KMS-11 (cell line): ENCODE measurements at regions not wholly inside any gene's neighbourhood (a gene's known extent, or its start where the extent isn't known, plus 50 kb on each side); places are given as distances from the start of the nearest gene placed in this dataset.

Experiments
- H2AFZ ChIP-seq: fragments of 200-600 bp; sonication (generic); 2 replicates; pipeline ENCODE4 v1.6.1; 2016; ENCODE audit warnings: antibody characterized with exemption, mixed run types, low read depth
- H3K27ac ChIP-seq: fragments of 200-600 bp; sonication (generic); 2 replicates; pipeline ENCODE4 v1.6.1; 2016; ENCODE audit warnings: mild to moderate bottlenecking, mixed run types
- H3K27me3 ChIP-seq: fragments of 200-600 bp; sonication (generic); 2 replicates; pipeline ENCODE4 v1.6.1; 2017; ENCODE audit warnings: mild to moderate bottlenecking, low read depth, mixed run types, moderate library complexity; ENCODE audit not compliant: insufficient read depth
- H3K36me3 ChIP-seq: fragments of 200-600 bp; sonication (generic); 2 replicates; pipeline ENCODE4 v1.6.1; 2017; ENCODE audit warnings: mild to moderate bottlenecking, mixed run types; ENCODE audit not compliant: insufficient read depth
- H3K4me1 ChIP-seq: fragments of 200-600 bp; sonication (generic); 2 replicates; pipeline ENCODE4 v1.6.1; 2016; ENCODE audit warnings: mild to moderate bottlenecking, low read depth, mixed run types; ENCODE audit not compliant: poor library complexity, severe bottlenecking
- H3K4me2 ChIP-seq: fragments of 200-600 bp; sonication (generic); 2 replicates; pipeline ENCODE4 v1.7.0; 2016; ENCODE audit warnings: mild to moderate bottlenecking, mixed run types
- H3K4me3 ChIP-seq: fragments of 200-600 bp; sonication (generic); IDR thresholded peaks from 2 replicates; pipeline ENCODE4 v1.6.1; 2017; ENCODE audit warnings: low read depth, low read length, mixed read lengths; ENCODE audit not compliant: insufficient read depth
- H3K79me2 ChIP-seq: fragments of 200-600 bp; sonication (generic); 2 replicates; pipeline ENCODE4 v1.6.1; 2016; ENCODE audit warnings: low read depth, mixed run types; ENCODE audit not compliant: insufficient read depth
- H3K9ac ChIP-seq: fragments of 200-600 bp; sonication (generic); 2 replicates; pipeline ENCODE4 v1.6.1; 2016; ENCODE audit warnings: mild to moderate bottlenecking, mixed run types
- H4K20me1 ChIP-seq: fragments of 200-600 bp; sonication (generic); 2 replicates; pipeline ENCODE4 v1.6.1; 2016; ENCODE audit warnings: mild to moderate bottlenecking, mixed run types; ENCODE audit not compliant: insufficient read depth
- CTCF ChIP-seq: fragments of 200-600 bp; sonication (generic); conservative IDR thresholded peaks from 2 replicates; pipeline ENCODE4 v1.6.1; 2017; ENCODE audit warnings: low read depth, mild to moderate bottlenecking, antibody characterized with exemption, low read length, moderate library complexity, mixed read lengths

- Histone ChIP-seq H3K4me1 (no peaks in the 10 kb centered on the region), H3K27ac (no peak overlapping the region), H3K4me2 (no peak overlapping the region), H3K36me3 (no peaks in the 10 kb centered on the region), H3K4me3 (no peak overlapping the region), H3K79me2 (no peaks in the 10 kb centered on the region), H4K20me1 (no peaks in the 10 kb centered on the region), H2AFZ (no peak overlapping the region), H3K27me3 (no peaks in the 10 kb centered on the region), H3K9ac (no peak overlapping the region)
- no peak for TF ChIP-seq CTCF
Measured at GRCh38 chr12:127729381-127729780, 537.6 kb upstream of the TMEM132C start.

GRCh38 chr12:127731657-127732056 is 535.3 kb upstream of the TMEM132C start:
- H3K4me3 ChIP-seq = no peak overlapping the region
- H3K27ac ChIP-seq = no peak overlapping the region
- H3K27me3 ChIP-seq = no peaks in the 10 kb centered on the region
- H2AFZ ChIP-seq = no peak overlapping the region
- H3K9ac ChIP-seq = no peak overlapping the region
- no peaks in the 10 kb centered on the region for H3K4me1 ChIP-seq
- TF ChIP-seq CTCF = no peak
- no peaks in the 10 kb centered on the region for H4K20me1 ChIP-seq
- H3K36me3 ChIP-seq = no peaks in the 10 kb centered on the region
- no peak overlapping the region for H3K4me2 ChIP-seq
- H3K79me2 ChIP-seq = no peaks in the 10 kb centered on the region

- Histone ChIP-seq H4K20me1 (no peaks in the 10 kb centered on the region), H3K4me2 (no peak overlapping the region), H3K79me2 (no peaks in the 10 kb centered on the region), H3K36me3 (no peaks in the 10 kb centered on the region), H3K9ac (no peak overlapping the region), H3K27ac (no peak overlapping the region), H3K4me3 (no peak overlapping the region), H3K4me1 (no peaks in the 10 kb centered on the region), H3K27me3 (no peaks in the 10 kb centered on the region), H2AFZ (no peak overlapping the region)
- no peak for TF ChIP-seq CTCF
Measured at GRCh38 chr12:127742231-127742630, 524.7 kb upstream of the TMEM132C start.

GRCh38 chr12:127745469-127746212 is 521.3 kb upstream of the TMEM132C start:
- H3K27me3 ChIP-seq = no peaks in the 10 kb centered on the region
- H3K36me3 ChIP-seq = no peaks in the 10 kb centered on the region
- no peaks in the 10 kb centered on the region for H4K20me1 ChIP-seq
- TF ChIP-seq CTCF = no peak
- H3K4me3 ChIP-seq = no peak overlapping the region
- no peaks in the 10 kb centered on the region for H3K4me1 ChIP-seq
- H3K79me2 ChIP-seq = no peaks in the 10 kb centered on the region
- H2AFZ ChIP-seq = no peak overlapping the region
- H3K9ac ChIP-seq = no peak overlapping the region
- H3K4me2 ChIP-seq = no peak overlapping the region
- H3K27ac ChIP-seq = no peak overlapping the region
